GM23248 (cell line): ENCODE measurements at regions not wholly inside any gene's neighbourhood (a gene's known extent, or its start where the extent isn't known, plus 50 kb on each side); places are given as distances from the start of the nearest gene placed in this dataset.

Experiments
- EZH2 ChIP-seq: fragments of 200-600 bp; sonication (generic); IDR thresholded peaks from 2 replicates; pipeline ENCODE4 v1.6.1; 2018; ENCODE audit warnings: antibody characterized with exemption, mild to moderate bottlenecking; ENCODE audit not compliant: insufficient read depth, poor library complexity, severe bottlenecking
- EZH2phosphoT487 ChIP-seq: fragments of 200-600 bp; sonication (generic); IDR thresholded peaks from 2 replicates; pipeline ENCODE4 v1.6.1; 2018; ENCODE audit warnings: antibody characterized with exemption, moderate library complexity, mild to moderate bottlenecking, low read depth; ENCODE audit not compliant: insufficient read depth

GRCh38 chr1:102234753-102235359 lies 238.1 kb upstream of the OLFM3 start:
- TF ChIP-seq EZH2phosphoT487 (no peak), EZH2 (no peak)
